ENCODE measurements at regions not wholly inside any gene's neighbourhood (a gene's known extent, or its start where the extent isn't known, plus 50 kb on each side); places are given as distances from the start of the nearest gene placed in this dataset.

- H3K4me2 ChIP-seq (ENCODE audit: insufficient read depth, low read length, poor library complexity, severe bottlenecking): no peak overlapping the region
- no peak overlapping the region for H4K8ac ChIP-seq (ENCODE audit: low read depth, low read length)
- peaks cover 5% of the 10 kb centered on the region in 2 donors for H3K4me1 ChIP-seq (ENCODE audit: control insufficient read depth in 2 of 2, insufficient read depth in 1 of 2, low read depth in 1 of 2, low read length in 2 of 2)
- H3K79me1 ChIP-seq (ENCODE audit: low read depth, low read length): no peaks in the 10 kb centered on the region
- H3K14ac ChIP-seq (ENCODE audit: low read length): no peak overlapping the region
- H3K23ac ChIP-seq (ENCODE audit: low read depth, low read length, poor library complexity): no peak overlapping the region
- H2AK5ac ChIP-seq (ENCODE audit: low read depth, low read length): no peak overlapping the region
- no peak overlapping the region for H3K4ac ChIP-seq (ENCODE audit: low read length)
- no peak overlapping the region for H4K91ac ChIP-seq (ENCODE audit: low read depth, low read length, poor library complexity)
- H3K4me3 ChIP-seq (ENCODE audit: low read length in 2 of 2): no peak overlapping the region
- H3K9ac ChIP-seq (ENCODE audit: low read depth, low read length, poor library complexity): no peak overlapping the region
- H3K18ac ChIP-seq (ENCODE audit: low read length): no peak overlapping the region
- H3K27me3 ChIP-seq (ENCODE audit: control insufficient read depth in 3 of 3, insufficient read depth in 3 of 3, low read depth in 1 of 3, low read length in 3 of 3): no peaks in the 10 kb centered on the region
- H2BK12ac ChIP-seq (ENCODE audit: low read length): no peak overlapping the region
- H3K27ac ChIP-seq (replicated peaks; ENCODE audit: low read length): no peak overlapping the region
- H2BK5ac ChIP-seq (ENCODE audit: low read length): no peak overlapping the region
- H3K36me3 ChIP-seq (replicated peaks in 1 of 2; ENCODE audit: control insufficient read depth in 2 of 2, insufficient read depth in 2 of 2, low read length in 2 of 2): peaks cover 0 to 15% of the 10 kb centered on the region in 2 donors
- H2BK120ac ChIP-seq (ENCODE audit: low read depth, low read length): no peak overlapping the region
- no peak for DNase-seq (ENCODE audit: low spot score)
- no peak overlapping the region for H2BK15ac ChIP-seq (ENCODE audit: low read length)
- H3K9me3 ChIP-seq (replicated peaks in 1 of 2; ENCODE audit: control insufficient read depth in 2 of 2, insufficient read depth in 1 of 2, low read depth in 1 of 2, low read length in 2 of 2): no peaks in the 10 kb centered on the region
- no peak overlapping the region for H2AFZ ChIP-seq (ENCODE audit: low read length)
Measured at GRCh38 chr3:124652009-124652408, 78.2 kb upstream of the UMPS start.

GRCh38 chr3:124653071-124653796 lies 77.0 kb upstream of the UMPS start:
- Histone ChIP-seq H3K14ac (ENCODE audit: low read length) (no peak overlapping the region), H4K91ac (ENCODE audit: low read depth, low read length, poor library complexity) (no peak overlapping the region), H3K18ac (ENCODE audit: low read length) (no peak overlapping the region), H3K9me3 (replicated peaks in 1 of 2; ENCODE audit: control insufficient read depth in 2 of 2, insufficient read depth in 1 of 2, low read depth in 1 of 2, low read length in 2 of 2) (no peaks in the 10 kb centered on the region), H4K8ac (ENCODE audit: low read depth, low read length) (no peak overlapping the region), H2BK120ac (ENCODE audit: low read depth, low read length) (no peak overlapping the region), H2AK5ac (ENCODE audit: low read depth, low read length) (no peak overlapping the region), H3K4me2 (ENCODE audit: insufficient read depth, low read length, poor library complexity, severe bottlenecking) (no peak overlapping the region), H3K23ac (ENCODE audit: low read depth, low read length, poor library complexity) (no peak overlapping the region), H3K79me1 (ENCODE audit: low read depth, low read length) (no peaks in the 10 kb centered on the region), H3K4me3 (ENCODE audit: low read length in 2 of 2) (no peak overlapping the region), H3K27ac (replicated peaks; ENCODE audit: low read length) (no peak overlapping the region), H2BK15ac (ENCODE audit: low read length) (no peak overlapping the region), H2AFZ (ENCODE audit: low read length) (no peak overlapping the region), H3K36me3 (replicated peaks in 1 of 2; ENCODE audit: control insufficient read depth in 2 of 2, insufficient read depth in 2 of 2, low read length in 2 of 2) (peaks cover 0 to 26% of the 10 kb centered on the region in 2 donors), H2BK12ac (ENCODE audit: low read length) (no peak overlapping the region), H3K9ac (ENCODE audit: low read depth, low read length, poor library complexity) (no peak overlapping the region), H3K4me1 (ENCODE audit: control insufficient read depth in 2 of 2, insufficient read depth in 1 of 2, low read depth in 1 of 2, low read length in 2 of 2) (peaks cover 5% of the 10 kb centered on the region in 2 donors), H3K27me3 (ENCODE audit: control insufficient read depth in 3 of 3, insufficient read depth in 3 of 3, low read depth in 1 of 3, low read length in 3 of 3) (no peaks in the 10 kb centered on the region), H3K4ac (ENCODE audit: low read length) (no peak overlapping the region), H2BK5ac (ENCODE audit: low read length) (no peak overlapping the region)
- WGBS, 2 donors (ENCODE audit: extremely low coverage in 2 of 2, insufficient read length in 2 of 2, insufficient replicate concordance in 1 of 2): no CpG with 5 or more reads among the region's 3 CpGs
- DNase-seq (ENCODE audit: low spot score): no peak

- no peak overlapping the region for H4K91ac ChIP-seq (ENCODE audit: low read depth, low read length, poor library complexity)
- peaks cover 0 to 2% of the 10 kb centered on the region in 2 donors for H3K4me1 ChIP-seq (ENCODE audit: control insufficient read depth in 2 of 2, insufficient read depth in 1 of 2, low read depth in 1 of 2, low read length in 2 of 2)
- no peak overlapping the region for H3K27ac ChIP-seq (replicated peaks; ENCODE audit: low read length)
- no peak overlapping the region for H2BK15ac ChIP-seq (ENCODE audit: low read length)
- no CpG with 5 or more reads among the region's 4 CpGs for WGBS, 2 donors (ENCODE audit: extremely low coverage in 2 of 2, insufficient read length in 2 of 2, insufficient replicate concordance in 1 of 2)
- no peaks in the 10 kb centered on the region for H3K79me1 ChIP-seq (ENCODE audit: low read depth, low read length)
- DNase-seq (ENCODE audit: low spot score): no peak
- no peak overlapping the region for H2AFZ ChIP-seq (ENCODE audit: low read length)
- H3K27me3 ChIP-seq (ENCODE audit: control insufficient read depth in 3 of 3, insufficient read depth in 3 of 3, low read depth in 1 of 3, low read length in 3 of 3): no peaks in the 10 kb centered on the region
- H3K18ac ChIP-seq (ENCODE audit: low read length): no peak overlapping the region
- no peak overlapping the region for H2AK5ac ChIP-seq (ENCODE audit: low read depth, low read length)
- H3K14ac ChIP-seq (ENCODE audit: low read length): no peak overlapping the region
- no peak overlapping the region for H3K23ac ChIP-seq (ENCODE audit: low read depth, low read length, poor library complexity)
- peaks cover 0 to 33% of the 10 kb centered on the region in 2 donors for H3K36me3 ChIP-seq (replicated peaks in 1 of 2; ENCODE audit: control insufficient read depth in 2 of 2, insufficient read depth in 2 of 2, low read length in 2 of 2)
- H3K9ac ChIP-seq (ENCODE audit: low read depth, low read length, poor library complexity): no peak overlapping the region
- no peak overlapping the region for H3K4me3 ChIP-seq (ENCODE audit: low read length in 2 of 2)
- no peaks in the 10 kb centered on the region for H3K9me3 ChIP-seq (replicated peaks in 1 of 2; ENCODE audit: control insufficient read depth in 2 of 2, insufficient read depth in 1 of 2, low read depth in 1 of 2, low read length in 2 of 2)
- no peak overlapping the region for H2BK12ac ChIP-seq (ENCODE audit: low read length)
- no peak overlapping the region for H3K4ac ChIP-seq (ENCODE audit: low read length)
- H2BK5ac ChIP-seq (ENCODE audit: low read length): no peak overlapping the region
- no peak overlapping the region for H3K4me2 ChIP-seq (ENCODE audit: insufficient read depth, low read length, poor library complexity, severe bottlenecking)
- no peak overlapping the region for H2BK120ac ChIP-seq (ENCODE audit: low read depth, low read length)
- H4K8ac ChIP-seq (ENCODE audit: low read depth, low read length): no peak overlapping the region
Measured at GRCh38 chr3:124653797-124654469, 76.3 kb upstream of the UMPS start.

GRCh38 chr3:124654470-124654845 lies 75.8 kb upstream of the UMPS start:
- Histone ChIP-seq H3K79me1 (ENCODE audit: low read depth, low read length) (no peaks in the 10 kb centered on the region), H3K23ac (ENCODE audit: low read depth, low read length, poor library complexity) (no peak overlapping the region), H2BK5ac (ENCODE audit: low read length) (no peak overlapping the region), H2AFZ (ENCODE audit: low read length) (no peak overlapping the region), H3K9me3 (replicated peaks in 1 of 2; ENCODE audit: control insufficient read depth in 2 of 2, insufficient read depth in 1 of 2, low read depth in 1 of 2, low read length in 2 of 2) (no peaks in the 10 kb centered on the region), H2BK120ac (ENCODE audit: low read depth, low read length) (no peak overlapping the region), H3K4me3 (ENCODE audit: low read length in 2 of 2) (no peak overlapping the region), H3K27ac (replicated peaks; ENCODE audit: low read length) (no peak overlapping the region), H3K9ac (ENCODE audit: low read depth, low read length, poor library complexity) (no peak overlapping the region), H4K91ac (ENCODE audit: low read depth, low read length, poor library complexity) (no peak overlapping the region), H2AK5ac (ENCODE audit: low read depth, low read length) (no peak overlapping the region), H2BK12ac (ENCODE audit: low read length) (no peak overlapping the region), H3K14ac (ENCODE audit: low read length) (no peak overlapping the region), H3K36me3 (replicated peaks in 1 of 2; ENCODE audit: control insufficient read depth in 2 of 2, insufficient read depth in 2 of 2, low read length in 2 of 2) (peaks cover 0 to 38% of the 10 kb centered on the region in 2 donors), H3K4me2 (ENCODE audit: insufficient read depth, low read length, poor library complexity, severe bottlenecking) (no peak overlapping the region), H3K4me1 (ENCODE audit: control insufficient read depth in 2 of 2, insufficient read depth in 1 of 2, low read depth in 1 of 2, low read length in 2 of 2) (peaks cover 0 to 2% of the 10 kb centered on the region in 2 donors), H3K27me3 (ENCODE audit: control insufficient read depth in 3 of 3, insufficient read depth in 3 of 3, low read depth in 1 of 3, low read length in 3 of 3) (no peaks in the 10 kb centered on the region), H4K8ac (ENCODE audit: low read depth, low read length) (no peak overlapping the region), H2BK15ac (ENCODE audit: low read length) (no peak overlapping the region), H3K4ac (ENCODE audit: low read length) (no peak overlapping the region), H3K18ac (ENCODE audit: low read length) (no peak overlapping the region)
- no peak for DNase-seq (ENCODE audit: low spot score)

Data from neuronal stem cell (in vitro differentiated cells).